DLD1 (cell line): ENCODE measurements at regions not wholly inside any gene's neighbourhood (a gene's known extent, or its start where the extent isn't known, plus 50 kb on each side); places are given as distances from the start of the nearest gene placed in this dataset.
"Not testable (repeated sequence)": the region's sequence is repeated elsewhere in the genome, so short reads cannot be mapped to it uniquely, and the experiment has no call there.

Experiments
- in situ Hi-C: cut with HindIII; loops from 2 replicates; pipeline ENCODE4 v1.10.0; 2017; ENCODE audit warnings: low sequenced_read_pairs

DNA sequence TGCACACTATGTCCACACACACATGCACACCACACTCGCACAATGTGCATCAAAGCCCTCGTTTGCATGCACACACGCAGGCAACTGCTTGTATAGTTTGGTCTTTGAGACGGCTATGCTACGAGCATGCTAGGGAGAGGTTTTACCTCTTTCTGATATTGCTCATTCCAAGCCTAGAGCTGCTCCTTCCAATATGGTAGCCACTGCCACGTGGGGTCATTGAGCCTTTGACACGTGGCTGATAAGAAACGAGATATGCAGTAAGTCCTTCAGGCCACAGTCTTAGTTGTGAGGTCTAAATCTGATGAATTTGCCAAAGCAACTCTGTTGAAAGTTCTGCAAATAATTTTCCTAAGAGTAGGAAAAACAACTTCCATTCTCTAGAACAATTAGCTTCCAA is 204.4 kb downstream of the KLF6 start:
- in situ Hi-C loops = no loop called here

DNA sequence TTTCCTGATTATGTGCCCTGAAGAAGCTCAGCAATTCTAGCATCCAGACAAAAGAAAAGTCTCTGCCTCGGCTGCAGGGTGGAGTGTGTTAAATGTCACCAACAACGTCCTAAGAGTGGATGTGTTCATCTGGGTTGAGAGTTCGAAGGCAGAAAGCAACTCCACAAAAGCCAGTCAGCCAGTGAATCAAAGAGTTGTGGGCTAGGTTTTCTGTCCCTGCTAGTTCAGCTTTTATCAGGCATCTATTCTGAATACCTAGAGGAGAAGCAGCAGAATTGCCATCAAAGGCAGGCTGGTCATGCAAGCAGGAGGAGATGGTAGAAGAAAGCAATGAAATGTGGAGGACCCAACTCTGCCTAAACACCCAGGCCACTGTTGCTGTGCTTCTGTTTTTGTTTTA is 205.2 kb downstream of the KLF6 start:
- in situ Hi-C loops = no loop called here

GRCh38 chr10:3578682-3579081 is 206.3 kb downstream of the KLF6 start:
- in situ Hi-C loops = no loop called here

GRCh38 chr10:3578159-3578558 is 206.8 kb downstream of the KLF6 start:
- in situ Hi-C loops = no loop called here

DNA sequence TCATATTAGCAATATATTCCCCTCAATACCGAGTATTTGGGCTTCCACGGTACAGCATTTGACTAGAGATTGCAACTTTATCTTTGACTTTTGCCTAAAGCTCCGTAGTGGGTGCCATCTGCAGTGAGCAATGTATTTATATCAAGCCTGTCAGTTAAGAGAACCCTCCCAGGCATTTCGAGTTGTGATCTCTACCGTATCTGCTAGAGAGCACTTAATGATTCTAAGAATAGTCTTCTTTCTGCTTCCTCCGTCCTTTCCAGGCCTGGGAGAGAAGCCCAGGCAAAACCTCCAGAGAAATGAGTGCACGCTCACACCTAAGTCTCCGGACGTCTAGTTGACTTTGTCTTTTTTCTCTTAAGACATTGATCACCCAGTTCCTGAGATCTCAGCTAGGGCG is 210.6 kb downstream of the KLF6 start:
- in situ Hi-C loops = no loop called here

GRCh38 chr10:3573498-3573897 is 211.5 kb downstream of the KLF6 start:
- in situ Hi-C loops = no loop called here

DNA sequence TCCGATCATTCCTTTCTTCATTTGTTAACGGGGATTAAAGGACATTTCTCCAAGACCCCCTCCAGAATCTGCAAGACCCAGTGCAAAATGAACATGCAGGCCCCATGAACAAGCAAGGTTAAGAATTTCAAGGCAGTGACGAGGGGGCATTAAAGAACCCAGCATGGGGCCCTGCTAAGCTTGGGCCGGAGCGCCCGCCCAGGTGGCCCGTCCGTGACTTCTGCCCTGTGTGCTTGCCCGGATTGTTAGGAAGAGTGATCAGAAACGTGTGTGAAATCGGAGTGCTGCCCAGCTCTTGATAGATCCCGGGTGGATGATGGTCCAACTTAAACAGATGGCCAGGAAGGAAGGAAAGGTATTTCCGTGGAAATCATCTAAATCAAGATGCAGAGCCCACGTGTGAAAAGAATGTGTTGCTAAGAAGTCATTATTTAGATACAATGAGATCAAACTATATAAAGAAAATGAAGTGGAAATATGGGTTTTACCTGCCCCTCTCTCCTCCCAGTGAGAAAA is 213.6 kb downstream of the KLF6 start:
- in situ Hi-C loops = no loop called here

DNA sequence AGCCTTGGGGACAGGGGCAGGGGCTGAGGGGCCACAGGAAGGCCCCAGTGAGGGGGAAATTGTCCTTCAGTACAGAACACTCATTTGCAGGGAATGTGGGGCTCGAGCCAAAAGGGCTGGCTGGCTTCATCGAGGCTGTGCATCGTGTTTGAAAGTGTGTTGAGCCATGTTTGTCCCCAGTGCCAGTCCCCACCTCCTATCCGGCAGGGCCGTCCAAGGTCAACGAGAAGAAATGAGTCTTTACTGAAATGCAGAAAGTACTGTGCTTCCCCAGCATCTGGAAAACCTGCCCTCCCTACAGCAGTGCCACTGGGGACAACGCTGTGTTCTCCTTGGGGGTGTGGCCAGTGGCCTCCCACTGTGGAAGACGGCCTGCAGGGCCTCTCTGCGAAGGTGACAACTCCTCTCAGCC is 214.1 kb downstream of the KLF6 start:
- in situ Hi-C loops = no loop called here

GRCh38 chr10:3570131-3570729 is 214.8 kb downstream of the KLF6 start:
- in situ Hi-C loops = no loop called here

DNA sequence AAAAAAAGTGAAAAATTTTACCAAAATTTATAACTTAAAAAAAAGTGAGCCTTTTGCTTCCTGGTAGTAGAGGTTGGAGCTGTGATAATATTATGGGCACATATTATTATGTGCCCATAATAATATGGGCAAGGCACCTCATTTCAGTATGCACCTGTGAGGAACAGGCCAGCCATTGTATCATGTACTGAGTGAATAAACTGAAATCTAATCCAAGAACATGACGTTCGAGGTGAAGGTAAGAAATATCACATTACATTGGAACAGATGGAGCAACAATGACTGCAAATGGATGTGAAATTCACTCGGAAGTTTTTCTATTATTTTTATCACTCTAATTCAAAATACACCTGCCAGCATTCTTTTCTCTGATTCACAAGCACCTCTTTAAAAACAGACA is 216.0 kb downstream of the KLF6 start:
- in situ Hi-C loops = no loop called here

DNA sequence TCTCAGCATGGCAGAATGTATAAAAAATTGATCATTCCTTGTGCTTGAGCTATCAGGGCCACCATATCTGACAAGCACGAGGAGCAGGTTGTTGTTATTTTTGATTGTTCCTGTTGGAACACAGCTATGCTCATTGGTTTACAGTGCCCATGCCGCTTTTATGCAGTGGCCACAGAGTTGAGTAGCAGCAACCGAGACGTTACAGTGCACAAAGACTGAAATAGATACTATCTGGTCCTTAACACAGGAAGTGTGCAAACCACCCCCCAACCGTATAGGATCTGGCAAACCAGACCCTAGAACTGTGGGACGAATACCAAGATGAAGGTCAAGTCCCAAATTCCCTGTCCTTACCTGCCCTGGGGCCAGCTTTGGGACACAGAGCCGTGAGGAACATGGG is 216.6 kb downstream of the KLF6 start:
- in situ Hi-C loops = no loop called here

DNA sequence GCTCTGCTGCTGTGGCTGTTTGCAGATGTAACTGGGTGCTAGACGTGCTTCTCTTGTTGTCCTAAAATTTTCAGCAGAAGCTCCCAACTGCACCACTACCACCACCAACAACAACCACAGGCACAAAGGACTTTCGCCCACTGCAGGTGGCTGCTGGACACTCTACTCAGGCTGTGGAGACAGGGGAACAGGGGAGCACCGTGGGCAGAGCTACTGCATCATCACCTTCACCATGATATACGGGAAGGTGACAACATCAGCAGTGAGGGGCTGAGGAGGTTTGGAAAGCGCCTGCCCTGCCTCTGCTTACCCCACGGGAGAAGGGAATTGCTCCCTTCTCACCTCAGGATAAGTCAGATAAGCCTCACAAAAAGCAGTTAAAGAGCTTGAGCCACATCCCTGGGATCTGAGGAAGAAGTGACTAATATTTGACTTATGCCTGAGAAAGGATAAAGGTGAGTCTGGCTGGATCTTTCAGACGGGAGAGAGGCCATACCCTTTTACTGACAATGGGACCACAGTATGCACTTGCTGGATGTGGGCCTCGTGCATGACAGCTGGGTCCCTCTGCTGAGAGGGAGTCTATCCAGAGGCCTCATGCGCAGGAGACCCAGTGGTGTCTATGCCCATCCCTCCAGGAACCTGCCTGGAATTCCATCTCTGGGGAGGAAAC is 217.6 kb downstream of the KLF6 start:
- in situ Hi-C loops = no loop called here

- in situ Hi-C loops = no loop called here
Observed at GRCh38 chr10:3566627-3567026, 218.4 kb downstream of the KLF6 start.

DNA sequence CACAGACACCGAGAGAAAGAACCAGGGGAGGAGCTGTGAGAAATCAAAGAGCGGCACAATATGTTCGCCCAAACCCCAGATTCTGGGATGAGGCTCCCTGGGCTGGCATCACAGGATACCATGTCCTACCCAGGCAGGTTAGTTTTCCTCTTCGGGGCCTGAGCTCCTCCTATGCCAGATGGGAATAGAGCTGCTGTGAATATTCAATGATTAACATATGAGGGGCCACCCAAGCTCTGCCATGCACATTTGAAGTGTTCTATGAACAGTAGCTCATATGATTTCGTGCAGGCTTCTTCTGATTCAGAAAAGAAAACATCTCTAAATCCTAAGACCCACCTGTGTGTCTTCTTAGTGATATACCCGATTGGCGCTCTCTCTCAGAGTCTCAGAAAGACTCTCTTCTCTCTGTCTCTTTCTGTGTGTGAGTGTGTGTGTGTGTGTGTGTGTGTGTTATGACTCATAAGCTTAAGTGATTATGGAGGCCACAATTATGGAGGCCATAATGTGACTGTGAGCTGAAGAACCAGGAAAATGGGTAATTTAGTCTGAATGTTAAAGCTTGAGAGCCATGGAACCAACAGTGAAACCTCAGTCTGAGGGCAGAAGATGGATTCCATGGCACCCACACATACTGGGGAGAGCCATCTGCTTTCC is 220.5 kb downstream of the KLF6 start:
- in situ Hi-C loops = no loop called here

GRCh38 chr10:3563298-3563697 is 221.7 kb downstream of the KLF6 start:
- in situ Hi-C loops = no loop called here

DNA sequence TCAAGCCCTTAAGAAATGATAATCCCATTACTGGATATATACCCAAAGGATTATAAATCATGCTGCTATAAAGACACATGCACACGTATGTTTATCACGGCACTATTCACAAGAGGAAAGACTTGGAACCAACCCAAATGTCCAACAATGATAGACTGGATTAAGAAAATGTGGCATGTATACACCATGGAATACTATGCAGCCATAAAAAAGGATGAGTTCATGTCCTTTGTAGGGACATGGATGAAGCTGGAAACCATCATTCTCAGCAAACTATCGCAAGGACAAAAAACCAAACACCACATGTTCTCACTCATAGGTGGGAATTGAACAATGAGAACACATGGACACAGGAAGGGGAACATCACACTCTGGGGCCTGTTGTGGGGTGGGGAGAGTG is 224.4 kb downstream of the KLF6 start:
- in situ Hi-C loops = not testable (repeated sequence)

DNA sequence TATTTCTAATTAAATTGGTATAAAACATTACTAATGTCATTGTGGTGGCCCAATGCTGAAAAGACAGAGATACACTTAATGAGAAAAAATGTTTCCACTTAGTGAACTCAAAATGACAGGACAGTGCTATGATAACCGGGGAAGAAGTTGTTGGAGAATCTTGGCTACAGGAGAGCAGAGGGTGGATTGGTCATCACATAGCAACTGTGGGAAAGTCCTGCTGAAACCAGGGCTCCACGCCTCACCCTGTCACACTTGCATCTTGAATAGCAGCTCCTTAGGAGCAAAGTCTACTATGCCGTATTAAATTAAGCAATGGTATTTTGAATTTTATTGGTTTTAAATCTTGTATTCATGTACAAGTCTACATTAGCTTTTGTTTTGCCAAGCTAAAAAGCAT is 225.5 kb downstream of the KLF6 start:
- in situ Hi-C loops = no loop called here

GRCh38 chr10:3559011-3559410 is 226.0 kb downstream of the KLF6 start:
- in situ Hi-C loops = no loop called here

- in situ Hi-C loops = not testable (repeated sequence)
Observed at GRCh38 chr10:3556191-3557017, 228.6 kb downstream of the KLF6 start.

GRCh38 chr10:3554121-3554522 is 230.9 kb downstream of the KLF6 start:
- in situ Hi-C loops = no loop called here

DNA sequence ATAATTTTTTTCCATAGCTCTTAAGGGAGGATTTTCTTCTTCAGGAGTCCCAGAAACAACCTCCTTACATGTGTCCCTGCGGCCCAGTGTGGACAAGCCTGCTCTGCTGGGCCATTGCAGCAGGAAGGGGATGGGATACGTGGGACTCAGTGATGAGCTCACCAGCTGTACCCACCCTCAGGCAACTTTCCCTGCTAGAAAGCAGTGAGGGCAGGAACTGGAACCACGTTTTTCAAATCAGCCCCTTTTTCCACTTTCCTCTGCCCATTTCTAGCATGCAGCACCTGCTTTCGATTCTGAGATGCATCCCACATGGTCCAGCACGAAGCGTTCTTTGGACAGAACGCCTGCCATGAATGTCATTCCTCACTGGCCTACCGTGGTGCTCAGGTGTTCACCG is 232.7 kb downstream of the KLF6 start:
- in situ Hi-C loops = no loop called here
